Chondrocyte (in vitro differentiated cells): ENCODE measurements at regions not wholly inside any gene's neighbourhood (a gene's known extent, or its start where the extent isn't known, plus 50 kb on each side); places are given as distances from the start of the nearest gene placed in this dataset.
"Not testable (repeated sequence)": the region's sequence is repeated elsewhere in the genome, so short reads cannot be mapped to it uniquely, and the experiment has no call there.

Experiments
- DNase-seq: peaks from one replicate; pipeline ENCODE4 v3.0.0; 2021; ENCODE audit warnings: mixed read lengths, low spot score
- H3K27ac Mint-ChIP-seq: one replicate; pipeline ENCODE4 v1.8.0; 2021; ENCODE audit warnings: mild to moderate bottlenecking, moderate library complexity, mixed read lengths; ENCODE audit not compliant: unreplicated experiment
- H3K27me3 Mint-ChIP-seq: 2 replicates; pipeline ENCODE4 v1.8.0; 2021; ENCODE audit warnings: low read depth, mixed read lengths
- H3K36me3 Mint-ChIP-seq: 2 replicates; pipeline ENCODE4 v1.8.0; 2021; ENCODE audit warnings: low read depth, mixed read lengths
- H3K4me1 Mint-ChIP-seq: 2 replicates; pipeline ENCODE4 v1.8.0; 2021; ENCODE audit warnings: low read depth, mild to moderate bottlenecking, mixed read lengths
- H3K4me3 Mint-ChIP-seq: one replicate; pipeline ENCODE4 v1.8.0; 2021; ENCODE audit warnings: mild to moderate bottlenecking, moderate library complexity, mixed read lengths; ENCODE audit not compliant: unreplicated experiment
- H3K9me3 Mint-ChIP-seq: 2 replicates; pipeline ENCODE4 v1.8.0; 2021; ENCODE audit warnings: low read depth, mixed read lengths
- TF ChIP-seq, protein P1 (sequence below): fragments of 200-600 bp; sonication (generic); IDR thresholded peaks from 2 replicates; pipeline ENCODE4 v1.5.0; 2021; ENCODE audit warnings: antibody characterized with exemption, mild to moderate bottlenecking, moderate library complexity

GRCh38 chr5:136836093-136836492 lies 470.7 kb upstream of the TRPC7 start:
- TF ChIP-seq, protein P1, sequence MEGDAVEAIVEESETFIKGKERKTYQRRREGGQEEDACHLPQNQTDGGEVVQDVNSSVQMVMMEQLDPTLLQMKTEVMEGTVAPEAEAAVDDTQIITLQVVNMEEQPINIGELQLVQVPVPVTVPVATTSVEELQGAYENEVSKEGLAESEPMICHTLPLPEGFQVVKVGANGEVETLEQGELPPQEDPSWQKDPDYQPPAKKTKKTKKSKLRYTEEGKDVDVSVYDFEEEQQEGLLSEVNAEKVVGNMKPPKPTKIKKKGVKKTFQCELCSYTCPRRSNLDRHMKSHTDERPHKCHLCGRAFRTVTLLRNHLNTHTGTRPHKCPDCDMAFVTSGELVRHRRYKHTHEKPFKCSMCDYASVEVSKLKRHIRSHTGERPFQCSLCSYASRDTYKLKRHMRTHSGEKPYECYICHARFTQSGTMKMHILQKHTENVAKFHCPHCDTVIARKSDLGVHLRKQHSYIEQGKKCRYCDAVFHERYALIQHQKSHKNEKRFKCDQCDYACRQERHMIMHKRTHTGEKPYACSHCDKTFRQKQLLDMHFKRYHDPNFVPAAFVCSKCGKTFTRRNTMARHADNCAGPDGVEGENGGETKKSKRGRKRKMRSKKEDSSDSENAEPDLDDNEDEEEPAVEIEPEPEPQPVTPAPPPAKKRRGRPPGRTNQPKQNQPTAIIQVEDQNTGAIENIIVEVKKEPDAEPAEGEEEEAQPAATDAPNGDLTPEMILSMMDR, result no peak
- H3K27ac Mint-ChIP-seq, result no peak overlapping the region
- H3K4me3 Mint-ChIP-seq, result no peak overlapping the region
- no peaks in the 10 kb centered on the region for H3K36me3 Mint-ChIP-seq
- H3K27me3 Mint-ChIP-seq, result peaks cover 40% of the 10 kb centered on the region
- H3K4me1 Mint-ChIP-seq, result no peaks in the 10 kb centered on the region
- no peak for DNase-seq
- no peaks in the 10 kb centered on the region for H3K9me3 Mint-ChIP-seq

GRCh38 chr5:136820848-136821247 lies 455.5 kb upstream of the TRPC7 start:
- no peak overlapping the region for H3K4me3 Mint-ChIP-seq
- H3K4me1 Mint-ChIP-seq, result no peaks in the 10 kb centered on the region
- H3K27ac Mint-ChIP-seq, result no peak overlapping the region
- no peak for DNase-seq
- TF ChIP-seq, protein P1, result no peak
- H3K36me3 Mint-ChIP-seq, result no peaks in the 10 kb centered on the region
- peaks cover 3% of the 10 kb centered on the region for H3K9me3 Mint-ChIP-seq
- peaks cover 12% of the 10 kb centered on the region for H3K27me3 Mint-ChIP-seq

GRCh38 chr5:136819526-136820302 lies 454.4 kb upstream of the TRPC7 start:
- no peaks in the 10 kb centered on the region for H3K36me3 Mint-ChIP-seq
- TF ChIP-seq, protein P1, result no peak
- DNase-seq, result no peak
- peaks cover 6% of the 10 kb centered on the region for H3K27me3 Mint-ChIP-seq
- H3K4me3 Mint-ChIP-seq, result no peak overlapping the region
- no peak overlapping the region for H3K27ac Mint-ChIP-seq
- no peaks in the 10 kb centered on the region for H3K4me1 Mint-ChIP-seq
- peaks cover 3% of the 10 kb centered on the region for H3K9me3 Mint-ChIP-seq

DNA sequence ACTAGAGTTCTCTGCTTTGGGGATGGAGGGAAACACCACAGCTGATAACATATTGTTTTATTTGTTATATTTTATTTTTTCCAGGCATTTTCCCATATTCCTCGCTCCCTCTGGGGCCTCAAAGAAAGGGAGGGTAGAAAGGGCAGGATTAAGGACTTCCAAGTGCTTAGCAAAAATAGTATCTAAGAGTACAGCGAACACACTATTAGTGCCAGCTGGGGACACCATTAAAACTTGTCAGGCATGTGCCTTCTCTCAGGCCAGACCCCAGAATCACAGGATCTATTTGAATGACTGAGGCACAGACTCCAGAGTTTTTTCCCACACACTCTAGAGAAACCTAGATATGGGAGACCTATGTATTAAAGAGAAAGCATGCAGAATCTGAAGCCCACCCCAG lies 451.0 kb upstream of the TRPC7 start:
- peaks cover 3% of the 10 kb centered on the region for H3K27me3 Mint-ChIP-seq
- DNase-seq, result no peak
- H3K27ac Mint-ChIP-seq, result no peak overlapping the region
- no peaks in the 10 kb centered on the region for H3K36me3 Mint-ChIP-seq
- peaks cover 8% of the 10 kb centered on the region for H3K4me1 Mint-ChIP-seq
- TF ChIP-seq, protein P1, result no peak
- H3K9me3 Mint-ChIP-seq, result no peaks in the 10 kb centered on the region
- H3K4me3 Mint-ChIP-seq, result no peak overlapping the region

DNA sequence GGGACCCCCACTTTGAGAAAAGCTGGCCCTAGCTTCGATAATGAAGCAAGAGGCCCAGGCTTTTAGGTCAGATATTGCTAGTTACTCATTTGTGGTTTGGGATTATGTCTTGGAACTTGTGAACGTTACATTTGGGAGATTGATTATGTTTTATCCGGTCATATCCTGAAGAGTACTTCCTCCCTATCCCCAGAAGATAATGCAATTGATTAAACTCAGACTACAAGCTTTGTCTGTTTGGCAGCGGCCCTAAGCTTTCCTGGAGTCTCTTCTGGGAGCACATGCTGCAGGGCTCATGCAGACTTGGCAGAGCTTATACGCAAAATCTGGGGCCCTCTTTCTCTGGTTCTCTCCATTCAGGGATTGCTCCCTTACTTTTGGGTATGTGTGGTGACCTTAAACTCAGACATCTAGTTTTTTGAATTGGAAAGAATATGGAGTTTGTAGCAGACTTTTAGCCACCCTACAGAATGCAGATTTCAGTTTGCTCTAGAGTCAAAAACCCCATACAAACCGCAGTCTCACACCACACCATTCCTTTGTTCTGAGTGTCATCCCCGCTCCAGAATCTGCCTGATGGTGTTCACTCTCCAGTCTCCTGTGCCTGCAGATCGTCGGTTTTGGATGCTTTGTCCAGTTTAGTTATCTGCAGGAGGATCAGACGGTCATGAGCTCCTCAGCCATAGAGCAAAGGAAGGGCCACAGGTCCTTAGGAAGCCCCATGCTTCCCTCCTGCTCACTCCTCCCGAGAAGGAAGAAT lies 449.5 kb upstream of the TRPC7 start:
- no peaks in the 10 kb centered on the region for H3K36me3 Mint-ChIP-seq
- H3K27ac Mint-ChIP-seq, result no peak overlapping the region
- peaks cover 2% of the 10 kb centered on the region for H3K27me3 Mint-ChIP-seq
- H3K4me1 Mint-ChIP-seq, result peaks cover 17% of the 10 kb centered on the region
- no peak overlapping the region for H3K4me3 Mint-ChIP-seq
- TF ChIP-seq, protein P1, result no peak
- DNase-seq, result no peak
- no peaks in the 10 kb centered on the region for H3K9me3 Mint-ChIP-seq

DNA sequence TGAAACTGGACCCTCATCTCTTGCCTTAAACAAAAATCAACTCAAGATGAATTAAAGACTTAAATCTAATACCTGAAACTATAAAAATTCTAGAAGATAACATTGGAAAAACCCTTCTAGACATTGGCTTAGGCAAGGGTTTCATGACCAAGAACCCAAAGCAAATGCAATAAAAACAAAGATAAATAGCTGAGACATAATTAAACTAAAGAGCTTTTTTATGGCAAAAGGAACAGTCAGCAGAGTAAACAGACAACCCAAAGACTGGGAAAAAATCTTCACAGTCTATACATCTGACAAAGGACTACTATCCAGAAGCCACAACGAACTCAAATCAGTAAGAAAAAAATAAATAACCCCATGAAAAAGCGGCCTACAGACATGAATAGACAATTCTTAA lies 446.9 kb upstream of the TRPC7 start:
- not testable (repeated sequence) for H3K27ac Mint-ChIP-seq, DNase-seq, H3K27me3 Mint-ChIP-seq, H3K9me3 Mint-ChIP-seq, H3K4me3 Mint-ChIP-seq, H3K36me3 Mint-ChIP-seq
- peaks cover 19% of the 10 kb centered on the region for H3K4me1 Mint-ChIP-seq
